GM21723 (cell line): ENCODE measurements at regions not wholly inside any gene's neighbourhood (a gene's known extent, or its start where the extent isn't known, plus 50 kb on each side); places are given as distances from the start of the nearest gene placed in this dataset.

Experiments used
- ATAC-seq: cut with Tn5 transposase; IDR thresholded peaks from one replicate; pipeline ENCODE4 v1.9.1; 2021; ENCODE audit warnings: mild to moderate bottlenecking, moderate library complexity; ENCODE audit not compliant: unreplicated experiment

DNA sequence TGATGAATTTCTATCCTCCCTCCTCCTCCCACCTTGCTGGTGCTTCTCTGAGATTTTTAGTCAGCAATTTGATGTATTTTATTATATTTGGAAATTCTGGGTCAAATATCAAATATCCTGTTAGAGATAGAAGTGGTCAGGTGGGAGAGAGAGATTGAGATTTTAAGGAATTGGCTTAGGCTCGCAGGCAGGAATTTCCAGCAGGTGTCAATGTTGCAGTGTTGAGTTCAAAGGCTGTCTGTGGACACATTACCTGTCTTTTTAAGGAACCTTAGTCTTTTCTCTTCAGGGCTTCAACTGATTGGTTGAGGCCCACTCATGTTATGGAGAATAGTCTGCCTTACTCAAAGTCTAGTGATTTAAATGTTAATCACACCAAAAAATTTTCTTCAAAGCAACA, 457.3 kb downstream of the FLRT2 start:
- no peak for ATAC-seq

DNA sequence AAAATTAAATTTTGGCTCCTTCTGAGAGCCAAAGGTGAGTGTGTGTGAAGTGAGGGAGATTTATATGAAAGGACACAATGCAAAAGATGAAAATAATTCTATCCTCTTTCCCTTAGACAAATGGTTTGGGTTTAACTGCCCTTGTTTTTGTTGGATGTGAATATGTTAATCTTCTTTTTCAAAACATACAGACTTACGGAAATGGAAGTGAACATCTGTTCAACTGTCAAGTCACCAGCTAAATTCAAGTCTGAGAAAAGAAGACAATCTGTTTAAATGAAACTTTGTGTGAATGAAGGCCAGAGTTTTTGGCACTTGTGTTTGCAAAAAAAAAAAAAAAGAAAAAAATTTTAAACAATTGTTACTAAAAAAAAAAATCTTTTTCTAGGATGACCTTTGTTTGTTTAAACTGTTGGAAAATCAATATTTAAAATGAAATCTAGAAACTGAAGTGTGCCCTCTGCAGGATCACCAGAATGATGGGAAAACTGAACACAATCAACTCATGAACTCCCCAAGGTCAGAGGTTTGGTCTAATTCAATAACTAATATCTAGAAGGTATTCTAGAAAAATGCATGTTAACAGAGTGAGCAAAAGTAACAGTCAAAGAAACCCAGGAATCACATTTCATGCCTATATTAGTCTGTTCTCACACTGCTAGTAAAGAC, 448.8 kb downstream of the FLRT2 start:
- ATAC-seq = no peak

GRCh38 chr14:85974602-85975001, 444.7 kb downstream of the FLRT2 start:
- ATAC-seq = no peak

DNA sequence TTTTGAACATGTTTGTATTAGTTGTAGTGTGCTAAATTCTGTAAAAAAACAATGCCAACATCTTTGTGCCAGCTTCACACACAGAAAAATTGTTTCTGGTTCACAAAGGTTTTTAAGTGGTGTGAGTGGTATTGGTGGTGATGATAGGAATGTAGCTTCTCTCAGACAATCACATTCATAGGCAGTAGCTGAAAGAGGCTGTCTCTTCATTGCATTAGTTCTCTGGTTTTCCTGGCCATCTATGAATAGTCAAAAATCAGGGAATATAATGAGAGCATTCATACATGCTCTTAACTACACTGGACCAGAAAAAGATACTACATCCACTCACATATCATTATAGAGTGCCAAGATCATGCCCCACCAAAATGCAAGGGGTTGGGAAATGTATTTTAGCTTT, 433.5 kb downstream of the FLRT2 start:
- ATAC-seq = no peak

DNA sequence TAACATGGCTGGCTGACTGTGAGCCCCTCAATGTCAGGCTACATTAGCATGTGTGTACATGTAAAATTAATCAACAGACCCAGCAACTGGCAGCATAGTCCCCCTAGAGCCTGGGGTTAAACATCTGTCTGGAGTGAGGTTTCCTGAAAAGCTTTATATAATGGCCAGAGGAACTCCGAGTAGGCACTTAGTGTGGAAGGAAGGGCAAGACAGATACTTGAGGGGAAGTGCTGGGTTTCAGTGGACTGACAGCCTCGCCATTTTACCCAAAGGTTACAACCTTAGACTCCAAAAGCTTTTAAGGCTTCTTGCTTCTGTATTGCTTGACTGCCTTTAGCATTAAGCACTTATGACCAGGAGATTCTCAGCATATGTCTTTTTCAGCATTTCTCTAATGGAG, 430.8 kb downstream of the FLRT2 start:
- no peak for ATAC-seq

DNA sequence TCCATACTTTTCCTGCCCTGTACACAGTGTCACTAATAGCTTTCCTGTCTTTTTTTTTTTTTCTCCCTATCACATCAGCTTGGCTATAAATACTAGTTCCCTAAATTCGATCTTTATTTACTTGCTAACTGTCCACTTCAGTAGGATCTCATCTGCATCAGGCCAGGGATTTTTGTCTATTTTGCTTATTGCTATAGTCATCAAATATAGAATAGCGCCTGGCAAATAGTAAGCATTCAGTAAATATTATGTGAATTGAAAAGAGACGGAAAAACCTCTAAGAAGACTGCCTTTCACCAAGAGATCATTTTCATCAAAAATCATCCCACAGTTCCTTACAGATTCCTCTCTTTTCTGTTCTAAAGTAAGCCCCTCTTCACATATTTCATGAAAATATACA, 429.1 kb downstream of the FLRT2 start:
- ATAC-seq = no peak

- ATAC-seq = no peak
Measured at GRCh38 chr14:85958069-85958468, 428.1 kb downstream of the FLRT2 start.

DNA sequence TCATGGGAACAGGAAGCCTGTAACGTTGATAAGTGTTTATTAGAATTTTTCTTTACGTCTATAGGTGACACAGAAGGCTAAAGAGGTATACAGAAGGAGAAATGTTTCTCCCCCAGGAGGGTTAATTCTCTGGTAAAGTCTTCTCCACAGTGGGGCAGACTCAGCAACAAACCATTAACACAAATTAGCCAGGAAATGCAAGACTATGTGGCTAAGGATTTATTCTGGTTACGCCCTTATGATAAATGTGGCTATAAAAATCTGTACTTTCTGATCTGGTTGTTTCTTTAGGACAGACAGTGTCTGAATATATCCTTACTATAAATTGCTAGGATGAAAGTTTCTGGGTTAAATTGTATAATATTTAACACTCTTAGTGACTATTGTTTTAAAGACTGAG, 423.3 kb downstream of the FLRT2 start:
- ATAC-seq = no peak

- ATAC-seq = no peak
Measured at GRCh38 chr14:85948153-85948552, 418.2 kb downstream of the FLRT2 start.

- ATAC-seq = no peak
Measured at GRCh38 chr14:85947461-85948139, 417.7 kb downstream of the FLRT2 start.

- no peak for ATAC-seq
Measured at GRCh38 chr14:85943192-85943591, 413.2 kb downstream of the FLRT2 start.

GRCh38 chr14:85934886-85935254, 404.9 kb downstream of the FLRT2 start:
- peak; percentile 59 for ATAC-seq

DNA sequence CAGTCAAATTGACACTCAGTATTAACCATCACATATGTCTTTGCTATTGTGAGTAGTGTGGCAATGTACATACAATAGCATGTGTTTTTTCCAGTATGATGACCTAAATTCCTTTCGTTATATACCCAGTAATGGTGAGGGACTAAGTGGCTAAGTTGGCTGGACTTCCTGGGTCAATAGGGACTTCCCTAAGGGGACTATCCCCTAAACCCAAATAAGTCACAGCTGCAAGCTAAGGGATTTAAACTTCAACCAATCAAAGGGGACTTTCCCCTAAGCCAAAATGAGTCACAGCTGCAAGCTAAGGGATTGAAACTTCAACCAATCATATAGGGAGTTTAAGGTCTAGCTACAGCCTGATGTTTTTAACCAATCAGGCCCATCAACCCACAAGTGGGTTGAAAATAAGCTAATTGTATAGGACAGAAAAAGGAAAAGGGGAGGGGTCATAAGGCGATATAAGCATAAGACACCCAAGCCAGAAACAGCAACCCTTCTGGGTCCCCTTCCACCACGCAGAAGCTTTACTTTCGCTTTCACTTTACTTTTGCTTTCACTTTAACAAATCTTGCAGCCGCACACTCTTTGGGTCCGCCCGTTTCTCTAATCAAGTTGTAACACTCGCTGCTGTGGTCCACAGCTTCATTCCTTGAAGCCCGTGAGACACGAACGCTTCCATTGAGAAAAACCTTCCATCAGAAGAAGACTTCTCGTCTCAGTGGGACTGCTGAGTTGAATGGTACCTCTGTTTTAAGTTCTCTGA, 404.4 kb downstream of the FLRT2 start:
- ATAC-seq = peak; percentile 95

DNA sequence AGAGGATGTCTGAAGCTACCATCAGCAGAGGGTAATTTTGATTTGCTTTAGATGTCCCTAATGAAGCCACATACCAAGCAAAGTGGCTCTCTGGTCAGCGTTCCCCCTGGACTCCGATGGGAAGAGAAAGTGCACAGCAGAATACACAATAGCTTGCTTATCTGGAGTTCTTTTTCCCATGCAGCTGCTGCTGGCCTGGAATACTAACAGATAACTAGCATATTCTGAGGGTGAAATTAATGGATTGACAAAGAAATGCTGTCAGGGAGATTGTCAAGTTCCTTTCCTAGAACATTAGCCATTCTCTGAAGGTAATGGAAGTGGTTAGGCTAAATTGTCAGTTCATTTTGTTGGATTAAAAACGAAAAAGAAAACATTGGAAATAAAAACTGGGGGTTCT, 391.3 kb downstream of the FLRT2 start:
- no peak for ATAC-seq

DNA sequence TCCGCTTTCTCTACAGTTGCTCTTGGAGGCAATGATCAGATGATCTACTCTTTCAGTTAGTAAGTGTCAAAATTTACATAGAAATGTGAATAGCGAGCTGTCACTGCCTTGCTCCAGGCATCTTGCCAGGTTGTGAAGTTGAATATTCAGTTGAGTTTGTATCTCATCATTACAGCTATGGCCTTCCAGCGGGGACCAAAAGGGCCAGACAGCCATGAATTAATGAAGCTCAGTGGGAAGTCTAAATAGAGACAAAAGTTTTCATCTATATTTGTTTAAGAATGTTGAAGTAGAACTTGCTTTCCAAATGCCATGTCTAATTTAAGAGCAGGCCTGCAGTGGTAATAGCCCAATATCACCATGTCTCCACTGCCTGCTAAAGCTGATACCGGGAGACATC, 387.8 kb downstream of the FLRT2 start:
- no peak for ATAC-seq

GRCh38 chr14:85915711-85916110, 385.8 kb downstream of the FLRT2 start:
- no peak for ATAC-seq

GRCh38 chr14:85912141-85912540, 382.2 kb downstream of the FLRT2 start:
- ATAC-seq = no peak

DNA sequence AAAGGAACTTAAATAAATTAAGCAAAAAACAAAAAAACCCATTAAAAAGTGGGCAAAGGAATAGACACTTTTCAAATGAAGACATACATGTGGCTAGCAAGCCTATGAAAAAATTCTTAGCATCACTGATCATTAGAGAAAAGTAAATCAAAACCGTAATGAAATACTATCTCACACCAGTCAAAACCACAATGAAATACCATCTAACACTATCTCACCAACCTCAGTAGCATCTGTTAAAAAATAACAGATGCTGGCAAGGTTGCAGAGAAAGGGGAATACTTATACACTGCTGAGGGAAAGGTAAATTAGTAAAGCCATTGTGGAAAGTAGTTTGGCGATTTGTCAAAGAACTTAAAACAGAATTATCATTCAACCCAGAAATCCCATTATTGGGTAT, 381.1 kb downstream of the FLRT2 start:
- no peak for ATAC-seq

GRCh38 chr14:85909581-85909980, 379.6 kb downstream of the FLRT2 start:
- no peak for ATAC-seq

DNA sequence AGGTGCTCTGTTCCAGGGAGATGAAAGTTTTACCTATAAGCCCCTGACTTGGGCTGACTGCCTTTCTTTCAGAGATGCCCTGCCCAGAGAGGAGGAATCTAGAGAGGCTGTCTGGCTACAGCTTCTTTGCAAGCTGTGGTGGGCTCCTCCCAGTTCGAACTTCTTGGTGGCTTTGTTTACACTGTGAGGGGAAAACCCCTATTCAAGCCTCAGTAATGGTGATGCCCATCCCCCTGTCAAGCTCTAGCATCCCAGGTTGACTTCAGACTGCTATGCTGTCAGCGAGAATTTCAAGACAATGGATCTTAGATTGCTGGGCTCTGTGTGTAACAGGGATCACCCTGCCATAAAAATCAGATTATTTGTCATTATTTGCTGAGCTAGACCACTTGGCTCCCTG, 377.6 kb downstream of the FLRT2 start:
- ATAC-seq = no peak

DNA sequence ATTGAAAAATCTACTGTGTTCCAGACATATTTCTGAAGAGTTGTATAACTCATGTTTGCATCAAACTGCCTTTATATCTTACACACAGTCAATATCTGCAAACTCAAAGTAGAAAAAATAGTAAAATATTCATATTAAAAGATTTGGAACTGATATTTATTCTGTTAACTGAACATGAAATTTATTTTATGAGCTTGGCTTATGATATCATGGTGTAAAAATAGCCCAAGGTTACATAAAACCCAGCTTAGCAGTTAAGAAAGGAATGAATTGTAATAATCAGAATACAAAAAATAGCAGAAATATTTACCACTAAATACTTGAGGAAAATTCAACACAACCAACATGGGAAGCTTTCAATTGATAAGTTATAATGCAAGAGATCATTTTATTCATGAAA, 367.9 kb downstream of the FLRT2 start:
- ATAC-seq = no peak

- no peak for ATAC-seq
Measured at GRCh38 chr14:85895603-85896002, 365.7 kb downstream of the FLRT2 start.
